ENCODE measurements at regions not wholly inside any gene's neighbourhood (a gene's known extent, or its start where the extent isn't known, plus 50 kb on each side); places are given as distances from the start of the nearest gene placed in this dataset.

GRCh38 chr2:219777388-219777787, 150.0 kb downstream of the SLC4A3 start:
- Histone ChIP-seq H3K27ac (no peak overlapping the region), H3K27me3 (no peaks in the 10 kb centered on the region), H3K36me3 (no peaks in the 10 kb centered on the region), H3K4me3 (no peak overlapping the region), H3K4me1 (peaks cover 0 to 9% (median 0%) of the 10 kb centered on the region in 9 donors), H3K9me3 (no peaks in the 10 kb centered on the region)
- no peak for TF ChIP-seq CTCF (IDR thresholded peaks at IDR 0.05)
- 78 to 90% methylated on average over 2 of the region's 2 CpGs for WGBS, 2 donors
- ATAC-seq: no peak
- intact Hi-C loops (cut with DNase I): no loop called here
- no peak for DNase-seq

DNA sequence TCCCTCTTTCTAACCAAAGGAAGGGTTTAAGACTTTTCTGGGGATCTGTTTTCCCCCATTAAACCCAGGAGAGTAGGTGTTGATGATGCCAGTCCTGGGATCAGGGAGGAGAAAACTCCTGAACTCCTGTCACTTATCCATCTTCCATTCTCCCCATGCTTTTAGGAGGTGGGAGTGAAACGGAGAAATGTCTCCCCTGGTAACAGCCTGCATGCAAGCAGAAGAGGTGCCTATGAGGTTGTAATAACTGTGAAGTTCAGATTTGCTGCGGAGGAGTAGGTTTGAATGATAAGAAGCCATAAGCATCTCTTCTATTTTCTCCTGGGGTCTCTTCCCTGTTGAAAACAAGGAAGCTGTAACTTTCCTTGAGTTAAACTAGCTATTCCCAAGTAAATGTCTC, 150.8 kb downstream of the SLC4A3 start:
- Histone ChIP-seq H3K4me3 (no peak overlapping the region), H3K9me3 (no peaks in the 10 kb centered on the region), H3K4me1 (peaks cover 0 to 17% (median 0%) of the 10 kb centered on the region in 9 donors), H3K27me3 (no peaks in the 10 kb centered on the region), H3K27ac (no peak overlapping the region), H3K36me3 (no peaks in the 10 kb centered on the region)
- no peak for ATAC-seq
- intact Hi-C loops (cut with DNase I): no loop called here
- 61 to 63% methylated on average over 2 of the region's 2 CpGs for WGBS, 2 donors
- no peak for DNase-seq
- TF ChIP-seq CTCF (IDR thresholded peaks at IDR 0.05): no peak

DNA sequence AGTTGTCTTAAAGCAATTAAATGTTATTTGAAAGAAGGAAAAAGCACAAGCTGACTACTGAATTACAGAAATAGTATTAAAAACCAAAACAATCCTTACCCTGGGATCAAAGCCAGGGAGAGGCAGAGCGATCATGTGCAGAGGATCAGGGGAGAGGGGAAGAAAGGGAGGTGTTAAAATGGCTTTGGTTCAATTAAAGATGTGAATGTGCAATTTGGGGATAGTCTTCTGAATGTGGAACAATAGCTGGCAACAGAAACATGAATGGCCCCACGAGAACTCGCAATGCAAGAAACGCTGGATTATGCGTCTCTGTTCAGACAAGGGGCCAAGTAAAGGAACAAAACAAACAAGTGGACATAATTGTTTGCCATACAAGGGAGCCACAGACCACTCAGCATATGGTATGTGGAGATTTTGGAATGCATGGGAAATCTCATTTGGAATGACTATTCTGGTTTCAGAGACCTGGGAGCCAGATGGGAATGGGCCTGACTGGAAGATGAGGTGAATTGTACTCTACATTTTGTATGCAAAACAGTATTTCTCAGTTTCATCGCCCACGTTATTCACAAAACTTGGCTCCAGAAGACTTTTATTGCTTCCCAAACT, 155.4 kb downstream of the SLC4A3 start:
- H3K4me1 ChIP-seq: peaks cover 0 to 13% (median 0%) of the 10 kb centered on the region in 9 donors
- ATAC-seq (no peak), DNase-seq (no peak)
- no peak for TF ChIP-seq CTCF (IDR thresholded peaks at IDR 0.05)
- H3K27ac ChIP-seq: no peak overlapping the region
- H3K4me3 ChIP-seq: no peak overlapping the region
- H3K27me3 ChIP-seq: no peaks in the 10 kb centered on the region
- intact Hi-C loops (cut with DNase I): no loop called here
- no peaks in the 10 kb centered on the region for H3K9me3 ChIP-seq
- no peaks in the 10 kb centered on the region for H3K36me3 ChIP-seq
- 69 to 76% methylated on average over 7 of the region's 7 CpGs for WGBS, 2 donors

GRCh38 chr2:219783359-219783975, 156.0 kb downstream of the SLC4A3 start:
- DNase-seq (no peak), ATAC-seq (no peak)
- WGBS, 2 donors: 77 to 79% methylated on average over 4 of the region's 4 CpGs
- no peak overlapping the region for H3K4me3 ChIP-seq
- H3K27ac ChIP-seq: no peak overlapping the region
- peaks cover 0 to 11% (median 0%) of the 10 kb centered on the region in 9 donors for H3K4me1 ChIP-seq
- H3K9me3 ChIP-seq: no peaks in the 10 kb centered on the region
- intact Hi-C loops (cut with DNase I): no loop called here
- TF ChIP-seq CTCF (IDR thresholded peaks at IDR 0.05): no peak
- no peaks in the 10 kb centered on the region for H3K27me3 ChIP-seq
- H3K36me3 ChIP-seq: no peaks in the 10 kb centered on the region

All from heart right ventricle (tissue), 16 donors.